ENCODE measurements at regions not wholly inside any gene's neighbourhood (a gene's known extent, or its start where the extent isn't known, plus 50 kb on each side); places are given as distances from the start of the nearest gene placed in this dataset.

GRCh38 chr5:126208691-126209090 is 214.5 kb upstream of the GRAMD2B start:
- H3K4me1 ChIP-seq: no peaks in the 10 kb centered on the region
- DNase-seq: no peak
- no peaks in the 10 kb centered on the region for H3K9me3 ChIP-seq
- TF ChIP-seq POLR2A (IDR thresholded peaks at IDR 0.05) (no peak), CTCF (IDR thresholded peaks at IDR 0.05) (no peak)
- H3K4me3 ChIP-seq: no peak overlapping the region
- no peak overlapping the region for H3K27ac ChIP-seq
- intact Hi-C loops (cut with DNase I; ENCODE audit: low total_unique reads): no loop called here
- H3K36me3 ChIP-seq: no peaks in the 10 kb centered on the region
- no peaks in the 10 kb centered on the region for H3K27me3 ChIP-seq

- Histone ChIP-seq H3K4me3 (no peak overlapping the region), H3K9me3 (no peaks in the 10 kb centered on the region), H3K27me3 (no peaks in the 10 kb centered on the region), H3K27ac (no peak overlapping the region), H3K4me1 (no peaks in the 10 kb centered on the region), H3K36me3 (no peaks in the 10 kb centered on the region)
- no peak for TF ChIP-seq POLR2A (IDR thresholded peaks at IDR 0.05)
- no peak for TF ChIP-seq CTCF (IDR thresholded peaks at IDR 0.05)
- intact Hi-C loops (cut with DNase I; ENCODE audit: low total_unique reads): no loop called here
- no peak for DNase-seq
Observed at GRCh38 chr5:126210955-126211354, 212.3 kb upstream of the GRAMD2B start.

- no peaks in the 10 kb centered on the region for H3K4me1 ChIP-seq
- intact Hi-C loops (cut with DNase I; ENCODE audit: low total_unique reads): no loop called here
- no peaks in the 10 kb centered on the region for H3K36me3 ChIP-seq
- H3K9me3 ChIP-seq: no peaks in the 10 kb centered on the region
- no peaks in the 10 kb centered on the region for H3K27me3 ChIP-seq
- no peak for DNase-seq
- H3K27ac ChIP-seq: no peak overlapping the region
- TF ChIP-seq POLR2A (IDR thresholded peaks at IDR 0.05) (no peak), CTCF (IDR thresholded peaks at IDR 0.05) (no peak)
- H3K4me3 ChIP-seq: no peak overlapping the region
Observed at GRCh38 chr5:126219616-126220015, 203.6 kb upstream of the GRAMD2B start.

- H3K27ac ChIP-seq: no peak overlapping the region
Observed at GRCh38 chr5:126220725-126221124, 202.5 kb upstream of the GRAMD2B start.

GRCh38 chr5:126228934-126229333 is 194.3 kb upstream of the GRAMD2B start:
- no peaks in the 10 kb centered on the region for H3K27me3 ChIP-seq
- H3K4me1 ChIP-seq: no peaks in the 10 kb centered on the region
- DNase-seq: no peak
- intact Hi-C loops (cut with DNase I; ENCODE audit: low total_unique reads): no loop called here
- H3K27ac ChIP-seq: no peak overlapping the region
- H3K36me3 ChIP-seq: no peaks in the 10 kb centered on the region
- H3K9me3 ChIP-seq: no peaks in the 10 kb centered on the region
- TF ChIP-seq CTCF (IDR thresholded peaks at IDR 0.05) (no peak), POLR2A (IDR thresholded peaks at IDR 0.05) (no peak)
- no peak overlapping the region for H3K4me3 ChIP-seq

More at GRCh38 chr5:126220725-126221124, 202.5 kb upstream of the GRAMD2B start:
- intact Hi-C loops (cut with DNase I; ENCODE audit: low total_unique reads): no loop called here
- Histone ChIP-seq H3K4me3 (no peak overlapping the region), H3K27me3 (no peaks in the 10 kb centered on the region), H3K4me1 (no peaks in the 10 kb centered on the region), H3K9me3 (no peaks in the 10 kb centered on the region), H3K36me3 (no peaks in the 10 kb centered on the region)
- TF ChIP-seq CTCF (IDR thresholded peaks at IDR 0.05) (no peak), POLR2A (IDR thresholded peaks at IDR 0.05) (no peak)
- DNase-seq: no peak
